Uterus (tissue), 2 donors: ENCODE measurements at regions not wholly inside any gene's neighbourhood (a gene's known extent, or its start where the extent isn't known, plus 50 kb on each side); places are given as distances from the start of the nearest gene placed in this dataset.

Experiments
- CTCF ChIP-seq, 4 experiments: fragments of 200-600 bp in 2 of 4; fragments of 450-650 bp in 2 of 4; sonication (generic) in 2 of 4; IDR thresholded peaks; one replicate each; pipeline ENCODE4 v1.5.1; 2016 to 2019; ENCODE audit warnings: antibody characterized with exemption in 4 of 4, mild to moderate bottlenecking in 2 of 4, moderate library complexity in 1 of 4
- POLR2A ChIP-seq, 2 donors: fragments of 450-650 bp; IDR thresholded peaks; one replicate each; pipeline ENCODE4 v1.6.1; 2016; ENCODE audit warnings: antibody characterized with exemption in 2 of 2, mild to moderate bottlenecking in 1 of 2, moderate library complexity in 1 of 2

- no peak for TF ChIP-seq CTCF (IDR thresholded peaks at IDR 0.05)
- no peak for TF ChIP-seq POLR2A (IDR thresholded peaks at IDR 0.05)
Observed at GRCh38 chr5:59976342-59976741, 82.8 kb upstream of the PDE4D start.
